Panc1 (cell line): ENCODE measurements at regions not wholly inside any gene's neighbourhood (a gene's known extent, or its start where the extent isn't known, plus 50 kb on each side); places are given as distances from the start of the nearest gene placed in this dataset.

Source experiments
- ATAC-seq: fragments of 200-7000 bp; cut with Tn5 transposase; 2 replicates; pipeline ENCODE4 v1.9.1; 2020; ENCODE audit warnings: mild to moderate bottlenecking, moderate library complexity
- BruUV-seq: library from RNA; stranded (reverse); fragments of 400-500 nt; replicated peaks from 2 replicates; lab custom pipeline; 2021; lab: Mats Ljungman, UMichigan
- CTCF ChIA-PET: fragments of 300-600 bp; sonication (Branson Sonifier 250); formaldehyde crosslinking; loops from one replicate; lab custom pipeline; 2022; ENCODE audit warnings: antibody characterized with exemption; lab: Charles Lee
- POLR2A ChIA-PET: fragments of 300-600 bp; sonication (Branson Sonifier 250); formaldehyde crosslinking; loops from one replicate; lab custom pipeline; 2022; ENCODE audit warnings: antibody characterized with exemption; lab: Charles Lee
- DNase-seq: peaks from one replicate; pipeline ENCODE4 v3.0.0-alpha.2; 2010; ENCODE audit warnings: low read depth, low spot score
- H3K27ac ChIP-seq: 2 replicates; pipeline ENCODE4 v1.5.1; 2011; ENCODE audit warnings: mild to moderate bottlenecking, low read length, inconsistent platforms
- H3K27me3 ChIP-seq: fragments of 200-500 bp; sonication (Bioruptor generic); 2 replicates; pipeline ENCODE4 v1.6.0; 2014; ENCODE audit warnings: low read length, inconsistent platforms; ENCODE audit not compliant: control insufficient read depth, insufficient read depth
- H3K36me3 ChIP-seq: fragments of 200-500 bp; sonication (Bioruptor generic); 2 replicates; pipeline ENCODE4 v1.5.1; 2014; ENCODE audit warnings: inconsistent platforms, mild to moderate bottlenecking, low read length, moderate library complexity; ENCODE audit not compliant: control insufficient read depth, insufficient read depth
- H3K4me1 ChIP-seq: 2 replicates; pipeline ENCODE4 v1.5.1; 2011; ENCODE audit warnings: inconsistent platforms, mild to moderate bottlenecking, low read length, moderate library complexity; ENCODE audit not compliant: control insufficient read depth, insufficient read depth
- H3K4me3 ChIP-seq, 2 experiments: 2 replicates each; pipeline ENCODE4 v1.5.1; 2011 to 2012; ENCODE audit warnings: low read depth in 2 of 2, low read length in 2 of 2, mild to moderate bottlenecking in 2 of 2, inconsistent platforms in 1 of 2, moderate library complexity in 1 of 2
- H3K9me3 ChIP-seq: fragments of 200-500 bp; sonication (Bioruptor generic); 2 replicates; pipeline ENCODE4 v1.5.1; 2014; ENCODE audit warnings: low read depth, mild to moderate bottlenecking, inconsistent platforms, low read length, moderate library complexity; ENCODE audit not compliant: control insufficient read depth, insufficient read depth
- CTCF ChIP-seq: fragments of 450-650 bp; IDR thresholded peaks from 2 replicates; pipeline ENCODE4 v1.5.1; 2017; ENCODE audit warnings: mild to moderate bottlenecking
- POLR2AphosphoS5 ChIP-seq: IDR thresholded peaks from 2 replicates; pipeline ENCODE4 v1.6.1; 2012; ENCODE audit warnings: mild to moderate bottlenecking, low read depth, low read length, moderate library complexity
- REST ChIP-seq, 2 experiments: IDR thresholded peaks; 2 replicates each; pipeline ENCODE4 v1.6.1; 2011 to 2012; ENCODE audit warnings: low read depth in 2 of 2, control low read depth in 1 of 2, low read length in 1 of 2, mild to moderate bottlenecking in 1 of 2, moderate library complexity in 1 of 2; ENCODE audit not compliant: insufficient read depth in 1 of 2
- SIN3A ChIP-seq: IDR thresholded peaks from 2 replicates; pipeline ENCODE4 v1.6.1; 2012; ENCODE audit warnings: low read depth, mild to moderate bottlenecking, low read length, moderate library complexity, borderline replicate concordance; ENCODE audit not compliant: insufficient read depth
- TCF7L2 ChIP-seq: IDR thresholded peaks from 2 replicates; pipeline ENCODE4 v1.6.1; 2011; ENCODE audit warnings: mild to moderate bottlenecking, low read depth, low read length, inconsistent platforms
- in situ Hi-C: cut with HindIII; loops from 2 replicates; pipeline ENCODE4 v1.10.0; 2016; ENCODE audit warnings: low sequenced_read_pairs, low pct_unique_long_range_greater_than_20kb
- intact Hi-C: fragments of 100-400 bp; cut with micrococcal nuclease; formaldehyde crosslinking; loops from one replicate; pipeline ENCODE4 v1.10.0; 2022; ENCODE audit not compliant: unreplicated experiment

GRCh38 chr5:10145923-10146401, 103.7 kb downstream of the ATPSCKMT start:
- Histone ChIP-seq H3K4me1 (no peaks in the 10 kb centered on the region), H3K27ac (no peak overlapping the region), H3K4me3 (no peak overlapping the region), H3K9me3 (no peaks in the 10 kb centered on the region), H3K27me3 (no peaks in the 10 kb centered on the region), H3K36me3 (no peaks in the 10 kb centered on the region)
- BruUV-seq: no TSS peak
- in situ Hi-C loops: no loop called here
- intact Hi-C loops: loop anchor here (2.0 kb wide), 1 partner anchor 247 kb away; no protein-coding TSS in a partner anchor
- ATAC-seq: peak; percentile 78
- ChIA-PET POLR2A (no interaction called here), CTCF (no interaction called here)
- peak; percentile 28 for DNase-seq
- TF ChIP-seq REST (IDR thresholded peaks at IDR 0.05; ENCODE audit: insufficient read depth in 1 of 2, low read depth in 2 of 2, low read length in 1 of 2): no peak
- peak; percentile 66 for TF ChIP-seq CTCF
- TF ChIP-seq TCF7L2: no peak
- no peak for TF ChIP-seq POLR2AphosphoS5
- TF ChIP-seq SIN3A: no peak

GRCh38 chr5:10144040-10144439, 105.6 kb downstream of the ATPSCKMT start:
- ATAC-seq: no peak

More at GRCh38 chr5:10144040-10144439, 105.6 kb downstream of the ATPSCKMT start:
- Histone ChIP-seq H3K36me3 (no peaks in the 10 kb centered on the region), H3K4me1 (no peaks in the 10 kb centered on the region), H3K4me3 (no peak overlapping the region), H3K27ac (no peak overlapping the region), H3K9me3 (no peaks in the 10 kb centered on the region), H3K27me3 (no peaks in the 10 kb centered on the region)
- ChIA-PET POLR2A (no interaction called here), CTCF (no interaction called here)
- TF ChIP-seq SIN3A (no peak), POLR2AphosphoS5 (no peak), CTCF (no peak), TCF7L2 (no peak), REST (IDR thresholded peaks at IDR 0.05; ENCODE audit: insufficient read depth in 1 of 2, low read depth in 2 of 2, low read length in 1 of 2) (no peak)
- BruUV-seq: no TSS peak
- in situ Hi-C loops (no loop called here), intact Hi-C loops (no loop called here)
- DNase-seq: no peak
